ENCODE measurements at regions not wholly inside any gene's neighbourhood (a gene's known extent, or its start where the extent isn't known, plus 50 kb on each side); places are given as distances from the start of the nearest gene placed in this dataset.

DNA sequence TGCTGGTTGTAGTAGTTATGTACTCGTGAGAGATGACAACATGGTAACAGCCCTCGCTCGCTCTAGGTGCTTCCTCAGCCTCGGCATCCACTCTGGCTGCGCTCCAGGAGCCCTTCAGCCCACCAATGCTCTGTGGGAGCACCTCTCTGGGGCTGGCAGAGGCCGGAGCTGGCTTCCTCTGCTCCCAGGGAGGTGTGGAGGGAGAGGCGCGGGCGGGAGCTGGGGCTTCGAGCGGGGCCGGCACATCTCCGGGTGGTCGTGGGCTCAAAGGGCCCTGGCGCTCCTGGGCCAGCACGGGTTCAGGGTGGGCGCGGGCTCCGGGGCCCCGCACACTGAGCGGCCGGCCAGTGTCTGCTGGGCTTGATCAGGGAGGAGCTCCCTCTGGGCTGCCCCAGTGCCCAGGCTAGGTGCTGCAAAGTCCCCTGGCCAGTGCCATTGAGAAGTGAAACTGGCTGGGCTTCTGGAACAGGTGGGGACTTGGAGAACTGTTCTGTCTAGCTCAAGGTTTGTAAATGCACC is 1012.1 kb downstream of the CNTNAP5 start:
- DNase-seq (peak; percentile 23), ATAC-seq (no peak)
- intact Hi-C loops (cut with micrococcal nuclease) = no loop called here

DNA sequence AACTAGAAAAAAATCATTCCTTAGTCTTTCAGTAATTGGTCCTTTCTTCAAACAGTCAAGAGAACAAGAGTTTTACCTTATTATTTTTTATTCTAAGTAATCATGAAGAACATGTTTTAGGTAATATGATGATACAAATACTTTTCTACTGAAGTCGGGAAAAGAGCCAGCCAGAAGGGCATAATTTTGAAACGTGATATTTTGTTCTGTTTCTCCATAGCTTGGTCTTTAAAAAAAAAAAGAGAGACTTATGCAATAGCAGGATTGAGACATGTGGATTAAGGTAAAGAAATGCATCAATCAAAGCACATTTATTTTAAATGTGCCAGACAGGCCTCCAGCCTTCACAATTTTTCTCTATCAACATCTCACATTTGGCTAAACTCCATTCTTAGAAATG is 1016.8 kb downstream of the CNTNAP5 start:
- ATAC-seq (no peak), DNase-seq (no peak)
- intact Hi-C loops (cut with micrococcal nuclease) = no loop called here

DNA sequence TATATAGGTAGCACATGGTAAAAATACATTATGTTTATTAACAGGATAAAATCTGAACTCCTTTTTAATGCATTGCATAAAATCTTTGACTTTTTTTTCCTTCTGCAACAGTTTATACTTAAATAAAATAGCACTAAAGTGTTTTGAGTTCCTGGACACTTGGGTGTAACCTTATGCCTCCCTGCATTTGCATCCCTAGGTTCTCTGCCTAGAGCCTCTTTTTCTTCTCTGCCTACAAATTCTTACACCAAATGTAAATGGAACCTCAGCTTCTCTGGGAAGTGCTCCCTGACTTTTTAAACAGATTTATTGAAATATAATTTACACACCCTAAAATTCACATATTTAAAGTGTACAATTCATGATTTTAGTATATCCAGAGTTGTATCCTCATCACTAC is 1017.6 kb downstream of the CNTNAP5 start:
- ATAC-seq (no peak), DNase-seq (no peak)
- intact Hi-C loops (cut with micrococcal nuclease) = no loop called here

DNA sequence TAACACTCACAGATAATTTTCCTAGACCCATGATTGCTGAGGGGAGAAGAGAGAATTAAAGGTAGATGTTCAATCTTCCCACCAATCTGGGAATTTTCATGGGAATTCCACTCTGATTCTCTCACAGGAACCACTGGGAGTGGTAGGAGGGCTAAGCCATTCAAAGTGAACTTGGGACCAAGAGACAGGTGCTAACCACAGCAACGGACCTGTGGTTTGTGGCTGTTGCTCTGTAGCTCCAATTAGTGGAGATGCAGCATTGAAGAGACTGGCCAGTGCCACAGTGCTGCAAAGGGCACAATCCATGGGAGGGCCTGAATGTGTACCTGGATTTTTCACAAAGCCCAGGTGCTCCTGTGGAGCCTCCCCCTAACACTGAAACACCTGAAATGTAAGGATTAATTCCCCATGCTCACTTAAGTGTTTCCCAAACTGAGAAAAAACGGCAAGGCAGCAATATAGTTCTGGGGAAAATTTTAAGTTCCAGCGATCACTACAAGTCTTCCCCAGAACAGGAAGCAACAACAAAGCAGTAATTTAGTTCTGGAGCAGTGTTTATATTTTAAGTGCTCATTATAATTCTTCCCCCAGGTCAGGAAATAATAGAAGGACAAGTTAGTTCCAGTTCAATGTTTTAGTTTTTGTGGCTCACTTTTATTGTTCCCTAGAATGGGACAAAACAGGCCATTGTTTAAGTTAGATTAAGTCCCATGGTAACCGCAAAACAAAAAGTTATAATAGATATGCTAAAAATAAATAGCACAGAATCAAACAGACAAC is 1045.8 kb downstream of the CNTNAP5 start:
- intact Hi-C loops (cut with micrococcal nuclease) = no loop called here
- DNase-seq (no peak), ATAC-seq (no peak)

DNA sequence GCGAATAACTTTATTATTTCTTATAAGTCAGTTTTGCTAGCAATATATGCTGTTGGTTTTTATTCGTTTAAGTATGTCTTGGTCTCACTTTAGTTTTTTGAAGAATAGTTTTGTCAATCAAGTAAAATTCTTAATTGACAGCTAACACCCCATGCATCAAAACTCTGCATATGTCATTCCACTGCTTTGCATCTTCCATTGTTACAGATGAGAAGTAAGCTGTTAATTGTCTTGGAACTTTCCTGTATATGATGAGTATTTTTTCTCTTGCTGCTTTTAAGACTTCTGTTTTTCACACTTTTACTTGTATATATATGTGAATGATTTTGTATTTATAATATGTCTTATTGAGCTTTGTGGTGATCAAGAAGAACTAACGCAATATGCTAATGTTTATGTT is 1048.4 kb downstream of the CNTNAP5 start:
- intact Hi-C loops (cut with micrococcal nuclease) = no loop called here
- no peak for ATAC-seq
- DNase-seq = no peak

DNA sequence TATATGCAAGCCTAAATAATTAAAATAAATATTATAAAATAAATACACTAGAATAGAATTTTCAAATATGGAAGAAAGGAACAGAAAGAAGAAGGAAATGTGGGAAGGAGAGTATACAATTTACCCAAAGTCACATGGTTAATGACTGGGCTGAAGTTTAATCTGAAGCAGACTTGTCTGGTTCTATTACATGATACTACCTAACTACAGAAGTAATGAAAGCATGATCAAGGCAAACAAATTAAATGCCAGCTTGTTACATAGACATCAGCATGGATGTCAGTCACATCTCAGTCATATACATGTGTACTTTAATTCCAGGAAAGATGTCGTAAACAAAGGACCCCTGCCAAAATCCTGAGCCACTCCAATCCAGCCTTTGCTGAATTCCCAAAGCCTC is 1060.8 kb downstream of the CNTNAP5 start:
- no peak for ATAC-seq
- intact Hi-C loops (cut with micrococcal nuclease) = no loop called here
- no peak for DNase-seq

DNA sequence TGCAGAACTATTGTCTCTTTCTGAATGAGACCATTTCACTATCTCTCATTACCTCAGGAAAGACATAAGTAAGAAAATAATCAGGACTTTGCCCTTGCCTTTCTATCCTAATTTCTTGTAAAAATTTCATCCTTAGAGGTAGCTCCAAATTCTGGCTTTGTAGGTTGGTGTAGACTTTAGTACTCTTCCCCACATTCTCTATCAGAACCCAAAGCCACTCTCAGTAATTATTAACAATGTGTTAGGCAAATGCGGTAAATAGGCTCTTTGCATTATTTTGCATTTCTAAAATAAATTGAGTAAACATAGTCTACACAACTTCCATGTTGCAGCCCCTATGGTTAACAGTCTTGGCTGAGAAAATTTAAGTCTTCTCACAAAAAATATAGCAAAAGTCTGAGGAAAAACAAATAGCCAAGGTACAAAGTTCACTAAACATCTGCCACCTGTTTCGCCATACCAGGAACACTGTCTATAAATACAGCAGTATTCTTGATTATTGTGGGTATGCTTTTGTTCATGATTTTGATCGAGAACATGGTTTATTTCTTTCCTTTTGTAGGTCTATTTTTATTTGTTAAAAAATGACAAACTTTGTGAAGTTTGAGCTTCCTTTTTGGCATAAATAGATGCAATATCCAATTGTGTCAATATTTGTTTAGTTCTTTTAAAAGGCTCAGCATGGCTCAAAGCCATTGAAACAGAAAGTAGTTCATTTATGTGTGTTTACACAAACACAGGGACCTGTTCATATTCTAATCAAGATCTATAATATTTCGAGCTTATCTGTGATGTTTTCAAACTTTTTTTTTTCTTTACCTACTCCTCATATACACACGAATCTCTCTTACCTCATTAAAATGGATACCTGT is 1061.5 kb downstream of the CNTNAP5 start:
- intact Hi-C loops (cut with micrococcal nuclease) = no loop called here
- DNase-seq (no peak), ATAC-seq (no peak)

DNA sequence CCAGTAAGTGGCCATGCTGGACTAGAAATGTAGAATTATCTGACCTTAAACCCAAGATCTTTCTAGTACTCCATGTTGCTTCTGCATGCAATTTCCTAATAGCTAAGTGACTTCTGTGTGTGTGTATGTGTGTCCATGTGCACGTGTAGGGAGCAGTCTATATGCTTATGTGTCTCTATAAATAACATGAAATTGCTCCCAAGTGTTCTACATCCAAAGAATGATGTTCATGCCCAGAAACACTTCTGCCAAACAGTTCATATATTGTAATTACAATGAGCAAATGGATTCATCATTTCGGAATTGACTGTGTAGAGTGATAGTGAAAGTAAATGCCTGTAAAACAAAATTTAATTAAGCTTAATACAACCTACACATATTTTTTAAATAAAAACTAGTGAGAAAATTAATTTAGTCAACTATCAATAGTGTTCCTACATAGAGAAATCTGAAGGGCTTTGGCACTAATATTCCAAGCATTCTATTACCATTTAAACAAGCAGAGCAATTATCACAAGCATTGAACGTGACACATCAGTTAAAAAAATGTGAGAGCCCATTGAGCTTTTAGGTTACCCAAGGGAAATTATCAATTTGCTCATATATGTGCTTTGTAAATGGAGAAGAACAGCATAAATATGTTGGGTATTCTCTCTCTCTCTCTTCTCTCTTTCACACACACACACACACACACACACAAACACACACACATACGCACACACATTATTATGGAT is 1067.4 kb downstream of the CNTNAP5 start:
- intact Hi-C loops (cut with micrococcal nuclease) = no loop called here
- ATAC-seq (no peak), DNase-seq (no peak)

DNA sequence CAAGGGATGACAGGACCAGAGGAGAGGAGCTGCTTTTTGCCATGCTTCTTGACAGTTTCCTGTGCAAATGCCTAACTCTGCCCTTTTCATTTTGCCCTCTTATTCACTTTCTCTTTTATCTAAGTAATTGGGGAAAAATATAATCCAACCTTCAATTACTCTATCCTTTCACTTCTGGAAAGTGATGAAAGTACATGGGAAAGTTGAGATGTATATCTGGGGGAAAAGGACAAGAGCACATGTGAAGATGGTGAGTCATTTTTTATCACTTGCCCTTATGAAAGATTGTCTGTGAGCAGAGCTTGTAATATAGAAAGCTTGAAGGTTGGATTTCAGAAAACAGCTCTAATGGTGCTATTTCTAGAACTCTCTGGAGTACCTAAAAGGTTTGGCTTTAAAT is 1070.7 kb downstream of the CNTNAP5 start:
- intact Hi-C loops (cut with micrococcal nuclease) = no loop called here
- DNase-seq (no peak), ATAC-seq (no peak)

DNA sequence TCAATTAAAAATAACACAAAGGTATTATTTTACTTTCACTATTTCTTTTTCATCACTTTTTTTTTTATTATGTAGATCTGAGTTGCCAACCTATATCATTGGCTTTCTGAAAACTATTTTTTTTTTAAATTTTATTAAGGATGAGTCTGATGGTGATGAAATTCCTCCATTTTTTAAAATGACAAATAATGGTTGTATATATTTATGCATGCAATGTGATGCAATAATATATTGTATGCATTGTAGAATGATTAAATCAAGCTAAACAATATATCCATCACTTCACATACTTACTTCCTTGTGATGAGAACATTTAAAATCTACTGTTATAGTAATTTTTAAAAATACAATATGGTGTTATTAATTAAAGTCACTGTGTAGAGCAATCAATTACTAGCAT is 1081.6 kb downstream of the CNTNAP5 start:
- intact Hi-C loops (cut with micrococcal nuclease) = no loop called here
- DNase-seq (no peak), ATAC-seq (no peak)

DNA sequence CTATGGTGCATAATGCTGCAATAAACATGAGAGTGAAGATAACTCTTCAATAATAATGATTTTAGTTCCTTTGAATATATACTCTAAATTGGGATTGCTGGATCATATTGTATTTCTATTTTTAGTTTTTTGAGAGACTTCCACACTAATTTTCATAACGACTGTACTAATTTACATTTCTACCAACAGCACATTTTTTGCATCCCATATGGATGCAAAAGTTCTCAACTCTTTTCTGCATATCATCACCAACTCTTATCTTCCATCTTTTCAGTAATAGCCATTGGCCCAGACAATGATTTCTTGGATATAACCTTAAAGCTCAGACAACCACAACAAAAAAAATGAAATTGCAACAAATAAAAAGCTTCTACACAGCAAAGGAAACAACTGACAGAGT is 1082.4 kb downstream of the CNTNAP5 start:
- no peak for ATAC-seq
- DNase-seq = no peak
- intact Hi-C loops (cut with micrococcal nuclease) = no loop called here

DNA sequence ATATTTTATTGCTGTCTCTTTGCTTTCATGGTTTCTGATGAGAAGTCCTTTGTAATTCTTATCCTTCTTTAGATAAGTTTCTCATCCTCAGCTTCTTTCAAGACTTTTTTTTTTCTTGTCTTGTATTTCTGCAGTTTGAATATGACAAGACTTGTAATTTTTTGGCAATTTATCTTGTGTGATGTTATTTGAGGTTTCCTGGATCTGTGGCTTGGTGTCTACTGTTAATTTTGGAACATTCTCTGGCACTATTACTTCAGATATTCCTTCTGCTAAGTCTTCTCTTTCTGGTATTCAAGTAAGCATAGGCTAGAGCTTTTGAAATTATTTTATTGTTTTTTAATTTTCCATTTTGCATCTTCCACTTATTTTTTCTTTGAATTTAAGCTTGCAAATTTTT is 1083.2 kb downstream of the CNTNAP5 start:
- DNase-seq = no peak
- intact Hi-C loops (cut with micrococcal nuclease) = no loop called here
- ATAC-seq = no peak

DNA sequence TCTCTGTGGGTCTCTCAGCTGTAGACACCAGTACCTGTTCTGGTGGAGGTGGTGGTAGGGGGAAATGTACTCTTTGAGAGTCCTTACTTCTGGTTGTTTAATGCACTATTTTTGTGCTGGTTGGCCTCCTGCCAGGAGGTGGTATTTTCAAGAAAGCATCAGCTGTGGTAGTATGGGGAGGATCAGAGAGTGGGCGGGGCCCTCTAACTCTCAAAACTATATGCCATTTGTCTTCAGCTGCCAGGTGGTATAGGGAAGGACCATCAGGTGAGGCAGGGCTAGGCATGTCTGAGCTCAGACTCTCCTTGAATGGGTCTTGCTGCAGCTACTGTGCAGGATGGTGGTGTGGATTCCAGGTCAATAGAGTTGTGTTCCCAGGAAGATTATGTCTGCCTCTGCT is 1100.8 kb downstream of the CNTNAP5 start:
- DNase-seq = no peak
- intact Hi-C loops (cut with micrococcal nuclease) = no loop called here
- no peak for ATAC-seq

DNA sequence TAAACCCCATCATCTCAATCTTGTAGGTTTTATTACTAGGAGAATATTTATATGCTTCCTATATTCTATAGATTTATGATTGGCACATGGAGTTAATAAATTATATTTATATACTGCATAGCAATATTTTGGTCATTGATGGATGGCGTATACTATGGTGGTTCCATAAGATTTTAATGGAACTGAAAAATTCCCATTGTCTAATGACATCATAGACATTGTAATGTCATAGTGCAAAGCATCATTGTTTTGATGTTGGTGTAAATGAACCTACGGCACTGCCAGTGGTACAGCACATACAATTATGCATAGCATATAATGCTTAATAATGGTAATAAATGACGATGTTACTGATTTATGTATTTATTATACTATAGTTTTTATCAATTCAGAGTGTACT is 1135.9 kb downstream of the CNTNAP5 start:
- intact Hi-C loops (cut with micrococcal nuclease) = no loop called here
- DNase-seq = no peak
- ATAC-seq = no peak

DNA sequence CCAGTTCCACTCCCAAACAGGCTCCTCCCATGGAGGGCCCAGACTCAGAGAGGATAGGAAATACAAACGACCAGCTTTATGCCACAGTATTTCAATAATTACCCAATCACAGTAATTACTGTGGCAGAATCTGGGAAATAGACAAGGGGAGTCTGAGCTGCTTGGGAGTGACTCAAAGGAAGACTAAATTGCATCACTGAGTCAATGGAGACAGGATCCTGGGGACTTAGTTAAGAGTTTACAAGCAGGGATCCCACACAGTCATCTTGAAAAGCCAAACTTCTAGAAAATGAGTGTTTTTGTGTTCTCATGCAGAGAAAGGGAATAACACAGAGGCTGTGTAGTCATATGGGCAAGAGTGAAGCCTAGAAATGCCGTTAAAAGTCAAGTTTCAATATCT is 1142.1 kb downstream of the CNTNAP5 start:
- intact Hi-C loops (cut with micrococcal nuclease) = no loop called here
- DNase-seq (no peak), ATAC-seq (no peak)

DNA sequence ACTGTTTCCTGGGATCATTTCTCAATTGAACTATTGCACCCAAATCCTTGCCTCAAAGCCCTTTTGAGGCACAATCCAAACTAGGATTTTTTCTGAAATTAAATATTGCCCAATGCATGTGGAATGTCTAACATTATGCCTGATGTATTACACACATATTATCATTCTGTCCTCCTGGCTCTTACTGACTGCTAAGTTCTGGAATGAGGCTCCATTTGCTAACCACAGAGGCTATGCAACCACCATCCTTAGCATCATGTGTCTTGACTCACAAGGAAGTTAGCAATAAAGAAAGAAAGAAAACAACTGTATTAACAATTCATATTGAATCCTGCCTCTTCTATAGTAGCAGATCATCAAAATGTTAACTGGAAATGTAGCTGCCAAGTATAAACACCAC is 1142.7 kb downstream of the CNTNAP5 start:
- no peak for DNase-seq
- intact Hi-C loops (cut with micrococcal nuclease) = no loop called here
- no peak for ATAC-seq

DNA sequence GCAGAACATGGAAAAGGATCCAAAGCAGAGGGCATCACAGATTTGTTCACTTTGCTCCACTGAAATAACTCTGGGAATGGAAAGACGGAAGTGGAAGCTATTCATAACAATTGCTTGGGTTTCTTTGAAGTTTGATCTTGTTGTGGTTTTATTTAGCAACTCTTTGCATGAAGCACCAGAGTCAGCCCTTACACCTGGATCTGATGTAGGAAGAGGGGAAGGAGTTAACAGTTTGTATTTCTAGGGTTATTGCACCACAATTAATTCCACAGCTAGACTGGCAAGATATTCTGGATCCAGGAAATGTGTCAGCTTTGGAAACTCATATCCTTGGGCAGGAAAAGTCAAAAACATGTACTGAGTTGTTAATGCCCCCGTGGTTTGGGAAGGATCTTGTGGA is 1143.4 kb downstream of the CNTNAP5 start:
- ATAC-seq = no peak
- intact Hi-C loops (cut with micrococcal nuclease) = no loop called here
- no peak for DNase-seq

DNA sequence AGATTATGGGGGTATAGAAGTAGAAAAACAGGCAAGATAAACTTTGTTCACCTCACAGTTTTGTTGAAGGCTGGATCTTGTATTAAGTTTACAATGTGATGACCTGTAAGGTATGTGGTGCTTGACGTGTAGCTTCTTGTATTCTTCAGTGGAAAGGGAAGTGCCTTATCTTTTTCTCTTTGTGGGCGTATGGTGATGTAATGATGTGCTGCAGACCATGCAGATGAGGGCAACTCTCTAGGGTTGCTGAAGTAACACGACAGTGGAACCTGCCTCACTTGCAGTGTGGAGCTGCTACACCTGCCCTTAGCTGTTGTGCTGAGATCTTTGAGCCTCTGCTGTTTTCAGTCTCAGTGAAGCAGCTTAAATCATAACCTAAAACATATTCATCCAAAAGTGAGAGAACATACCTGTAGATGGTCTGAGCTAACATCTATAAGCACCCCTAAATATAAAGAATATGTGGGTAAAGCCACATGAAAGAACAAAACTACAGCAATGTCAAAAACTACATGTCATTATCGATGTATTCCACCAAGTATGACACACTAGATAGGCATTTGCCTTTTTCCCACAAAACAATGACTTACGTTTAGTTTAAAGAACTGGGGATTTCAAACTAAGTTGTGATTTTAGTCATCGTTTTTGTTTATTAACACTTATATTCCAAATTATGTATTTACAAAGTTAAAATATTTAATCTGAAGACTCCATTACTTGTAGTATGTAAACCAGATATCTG is 1144.1 kb downstream of the CNTNAP5 start:
- intact Hi-C loops (cut with micrococcal nuclease) = no loop called here
- ATAC-seq = no peak
- no peak for DNase-seq

DNA sequence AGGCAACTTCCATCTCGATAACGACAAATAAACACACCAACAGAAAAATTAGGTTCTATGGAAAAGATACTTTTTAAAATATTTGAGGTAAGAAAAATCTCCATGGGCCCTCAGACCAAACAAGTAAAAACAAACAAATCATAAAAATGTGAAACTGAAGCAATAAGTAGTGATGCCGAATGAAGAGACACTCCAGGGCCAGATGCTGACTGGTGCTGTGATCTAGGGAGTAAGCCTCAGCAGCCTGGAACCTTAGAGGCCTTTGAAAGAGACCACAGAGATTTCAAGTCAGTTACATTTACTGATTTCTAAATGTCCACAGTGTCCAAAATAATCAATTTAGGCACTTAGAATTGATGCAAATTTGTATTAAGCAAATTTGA is 1144.7 kb downstream of the CNTNAP5 start:
- ATAC-seq (no peak), DNase-seq (no peak)
- intact Hi-C loops (cut with micrococcal nuclease) = no loop called here

All from left ventricle myocardium superior (tissue), 1 donor.